ENCODE measurements at regions not wholly inside any gene's neighbourhood (a gene's known extent, or its start where the extent isn't known, plus 50 kb on each side); places are given as distances from the start of the nearest gene placed in this dataset.

DNA sequence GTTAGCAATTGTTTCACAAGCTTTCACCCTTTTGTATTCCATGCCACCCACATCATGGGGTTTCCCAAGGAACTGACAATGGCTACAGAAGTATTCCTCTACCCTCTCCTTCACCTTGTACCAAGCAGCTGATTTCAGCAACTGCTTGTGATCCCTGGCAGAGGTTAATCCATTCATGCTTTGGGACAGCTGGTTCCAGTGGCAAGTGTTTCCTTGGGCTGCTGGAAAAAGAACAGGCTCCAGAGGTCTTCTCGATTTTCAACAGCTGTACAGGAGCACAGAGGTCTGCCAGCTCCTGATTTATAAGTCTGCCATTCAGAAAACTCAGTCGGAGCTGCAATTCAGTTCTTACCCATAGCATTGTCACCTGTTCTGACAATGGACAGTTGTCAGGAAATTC is 239.2 kb upstream of the CWC22 start:
- no peak for TF ChIP-seq EZH2 (optimal IDR thresholded peaks at IDR 0.05; ENCODE audit: low read depth, low read length)
- TF ChIP-seq CTCF (IDR thresholded peaks at IDR 0.05; ENCODE audit: low read length): no peak
- TF ChIP-seq EZH2phosphoT487 (IDR thresholded peaks at IDR 0.05; ENCODE audit: low read length): no peak
